SK-N-SH (cell line): ENCODE measurements at regions not wholly inside any gene's neighbourhood (a gene's known extent, or its start where the extent isn't known, plus 50 kb on each side); places are given as distances from the start of the nearest gene placed in this dataset.

ENCODE experiments used
- EP300 ChIP-seq, 2 experiments: IDR thresholded peaks; 2 replicates each; pipeline versions ENCODE4 v1.4.0 to v1.6.1; 2012; ENCODE audit warnings: borderline replicate concordance in 1 of 2, low read depth in 1 of 2, low read length in 1 of 2
- MEF2A ChIP-seq: IDR thresholded peaks from 2 replicates; pipeline ENCODE4 v1.4.0; 2012; ENCODE audit warnings: low read depth, borderline replicate concordance
- YY1 ChIP-seq: IDR thresholded peaks from 2 replicates; pipeline ENCODE4 v1.4.0; 2012; ENCODE audit warnings: low read depth, mild to moderate bottlenecking
- TF ChIP-seq, protein P1 (sequence below): fragments of 200-600 bp; sonication (generic); IDR thresholded peaks from 2 replicates; pipeline ENCODE4 v1.6.1; 2017; ENCODE audit warnings: antibody characterized with exemption, mild to moderate bottlenecking, moderate library complexity

DNA sequence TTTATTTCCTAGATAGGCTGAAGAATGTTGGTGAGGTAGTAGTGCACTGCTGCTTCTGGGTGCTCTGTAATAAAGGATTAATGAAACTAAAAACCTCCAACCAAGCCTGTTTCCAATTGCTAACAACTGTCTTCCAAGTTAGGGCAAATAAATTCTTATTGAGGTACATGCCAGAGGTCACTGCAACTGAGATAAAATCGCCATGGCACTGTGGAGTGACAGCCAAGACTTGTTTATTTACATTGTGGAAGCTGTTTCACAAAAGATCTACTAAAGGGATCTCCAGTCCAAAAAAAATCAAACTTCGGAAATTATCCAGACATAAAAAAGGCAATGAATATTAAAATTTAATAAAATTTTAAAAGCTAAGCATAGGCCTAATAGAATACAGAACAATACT, 65.2 kb downstream of the HYCC1 start:
- TF ChIP-seq EP300 (IDR thresholded peaks at IDR 0.05; ENCODE audit: borderline replicate concordance in 1 of 2, low read depth in 1 of 2, low read length in 1 of 2) (no peak), MEF2A (no peak), YY1 (no peak)
- TF ChIP-seq, protein P1, sequence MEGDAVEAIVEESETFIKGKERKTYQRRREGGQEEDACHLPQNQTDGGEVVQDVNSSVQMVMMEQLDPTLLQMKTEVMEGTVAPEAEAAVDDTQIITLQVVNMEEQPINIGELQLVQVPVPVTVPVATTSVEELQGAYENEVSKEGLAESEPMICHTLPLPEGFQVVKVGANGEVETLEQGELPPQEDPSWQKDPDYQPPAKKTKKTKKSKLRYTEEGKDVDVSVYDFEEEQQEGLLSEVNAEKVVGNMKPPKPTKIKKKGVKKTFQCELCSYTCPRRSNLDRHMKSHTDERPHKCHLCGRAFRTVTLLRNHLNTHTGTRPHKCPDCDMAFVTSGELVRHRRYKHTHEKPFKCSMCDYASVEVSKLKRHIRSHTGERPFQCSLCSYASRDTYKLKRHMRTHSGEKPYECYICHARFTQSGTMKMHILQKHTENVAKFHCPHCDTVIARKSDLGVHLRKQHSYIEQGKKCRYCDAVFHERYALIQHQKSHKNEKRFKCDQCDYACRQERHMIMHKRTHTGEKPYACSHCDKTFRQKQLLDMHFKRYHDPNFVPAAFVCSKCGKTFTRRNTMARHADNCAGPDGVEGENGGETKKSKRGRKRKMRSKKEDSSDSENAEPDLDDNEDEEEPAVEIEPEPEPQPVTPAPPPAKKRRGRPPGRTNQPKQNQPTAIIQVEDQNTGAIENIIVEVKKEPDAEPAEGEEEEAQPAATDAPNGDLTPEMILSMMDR, result no peak
